NCI-H1694 (cell line): ENCODE measurements at regions not wholly inside any gene's neighbourhood (a gene's known extent, or its start where the extent isn't known, plus 50 kb on each side); places are given as distances from the start of the nearest gene placed in this dataset.
"Not testable (repeated sequence)": the region's sequence is repeated elsewhere in the genome, so short reads cannot be mapped to it uniquely, and the experiment has no call there.

Experiments used
- DNase-seq: peaks from one replicate; lab custom pipeline; 2025; lab: John Stamatoyannopoulos, UW

DNA sequence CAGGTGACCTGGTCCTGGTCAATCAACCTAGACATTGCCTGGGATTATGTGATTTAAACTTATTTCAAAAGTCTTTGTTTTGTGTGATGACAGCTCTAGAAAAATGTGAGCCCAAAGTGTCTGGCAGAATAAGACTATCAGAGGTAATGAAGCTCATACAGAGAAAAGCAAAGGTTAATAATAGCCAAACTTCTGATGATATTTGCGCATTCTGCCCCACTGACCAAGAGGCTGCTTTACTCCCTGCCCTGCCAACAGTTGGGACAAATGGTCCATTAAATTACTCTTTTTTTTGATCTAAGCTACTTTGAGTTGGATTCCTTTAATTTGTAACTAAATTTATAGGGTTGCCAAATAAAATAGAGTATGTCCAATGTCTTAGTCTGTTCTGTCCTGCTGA lies 911.2 kb downstream of the MCTP2 start:
- no peak for DNase-seq

DNA sequence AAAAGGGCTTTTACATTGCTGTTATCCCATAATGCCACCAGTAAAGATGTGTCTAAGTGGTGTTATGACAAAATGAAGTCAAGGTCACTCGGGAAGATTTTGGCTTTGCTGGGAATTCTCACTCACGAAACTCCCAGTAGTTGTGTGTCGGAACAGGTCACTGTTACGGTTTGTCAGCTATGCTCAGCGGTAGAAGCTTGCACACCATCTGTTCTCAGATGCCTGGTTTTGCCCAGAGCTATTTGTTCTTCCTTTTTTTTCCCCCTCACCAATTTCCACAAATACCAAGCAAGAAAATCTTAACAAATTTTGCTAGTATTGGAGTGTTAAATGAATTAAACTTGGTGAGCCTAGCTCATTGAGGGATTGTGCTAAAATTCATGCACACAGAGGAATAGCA lies 915.1 kb downstream of the MCTP2 start:
- DNase-seq, result no peak

DNA sequence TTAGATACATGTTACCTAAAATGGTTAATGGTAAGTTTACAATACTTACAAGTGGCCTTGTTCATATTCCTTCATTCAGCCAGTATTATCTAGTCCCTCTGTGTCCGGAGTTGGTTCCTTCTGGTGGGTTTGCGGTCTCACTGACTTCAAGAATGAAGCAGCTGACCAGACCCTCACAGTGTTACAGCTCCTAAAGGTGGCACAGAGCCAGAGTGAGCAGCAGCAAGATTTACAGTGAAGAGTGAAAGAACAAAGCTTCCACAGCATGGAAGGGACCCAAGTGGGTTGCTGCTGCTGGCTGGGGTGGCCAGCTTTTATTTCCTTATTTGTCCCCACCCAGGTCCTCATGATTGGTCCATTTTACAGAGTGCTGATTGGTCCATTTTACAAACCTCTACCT lies 916.8 kb downstream of the MCTP2 start:
- DNase-seq, result no peak

DNA sequence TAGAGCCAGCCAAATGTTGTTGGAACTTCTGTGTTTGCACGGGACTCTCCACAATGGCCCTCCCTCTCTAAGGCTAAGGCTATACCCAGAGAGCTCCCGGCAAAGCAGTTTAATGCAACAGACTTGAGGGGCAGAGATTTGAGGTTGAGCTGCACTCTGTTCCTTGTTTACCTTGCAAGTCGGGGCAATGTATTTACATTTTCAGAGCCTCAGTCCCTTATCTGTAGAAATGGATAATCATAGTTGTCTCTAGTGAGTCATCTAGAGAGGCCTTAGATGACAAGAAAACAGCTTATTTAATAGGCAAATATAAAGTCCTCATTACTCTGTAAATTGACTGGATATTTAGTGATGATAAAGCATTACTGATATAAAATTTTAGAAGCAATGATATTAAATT lies 917.7 kb downstream of the MCTP2 start:
- no peak for DNase-seq

DNA sequence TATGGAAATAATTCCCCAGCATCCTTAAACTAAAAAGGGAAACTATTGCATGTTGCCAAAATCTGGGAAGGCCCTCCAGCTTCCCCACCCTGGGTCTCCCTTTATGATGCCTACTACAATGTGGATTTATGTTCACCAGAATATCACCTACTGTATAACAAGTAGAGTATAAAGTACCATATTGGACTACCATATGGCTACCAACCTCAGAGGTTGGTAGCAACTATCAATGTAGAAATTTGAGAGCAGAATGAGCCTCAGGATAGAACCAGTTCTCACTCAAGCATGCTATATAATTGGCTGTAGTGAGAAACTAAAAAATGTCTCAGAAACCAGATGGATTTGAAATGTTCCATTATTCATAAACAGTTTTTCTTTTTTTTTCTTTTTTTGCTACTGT lies 918.4 kb downstream of the MCTP2 start:
- no peak for DNase-seq

DNA sequence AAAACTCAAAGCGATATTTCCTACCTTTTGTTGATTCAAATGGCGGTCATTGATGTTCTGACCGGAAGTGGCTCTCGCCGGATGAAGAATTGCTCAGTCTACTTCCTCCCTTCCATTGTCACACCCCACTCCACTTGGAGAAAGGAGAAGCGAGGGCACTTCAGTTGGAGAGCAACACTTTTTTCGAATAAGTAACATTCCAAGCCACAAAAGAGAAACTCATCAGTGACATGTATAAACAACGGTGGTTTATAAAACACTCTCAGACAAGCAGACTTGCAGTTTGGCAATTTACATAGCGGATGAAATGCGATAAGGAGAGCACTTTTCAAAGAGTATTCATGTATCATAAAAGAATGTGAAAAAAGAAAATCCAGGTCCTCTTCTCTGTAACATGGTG lies 919.1 kb downstream of the MCTP2 start:
- DNase-seq, result no peak

DNA sequence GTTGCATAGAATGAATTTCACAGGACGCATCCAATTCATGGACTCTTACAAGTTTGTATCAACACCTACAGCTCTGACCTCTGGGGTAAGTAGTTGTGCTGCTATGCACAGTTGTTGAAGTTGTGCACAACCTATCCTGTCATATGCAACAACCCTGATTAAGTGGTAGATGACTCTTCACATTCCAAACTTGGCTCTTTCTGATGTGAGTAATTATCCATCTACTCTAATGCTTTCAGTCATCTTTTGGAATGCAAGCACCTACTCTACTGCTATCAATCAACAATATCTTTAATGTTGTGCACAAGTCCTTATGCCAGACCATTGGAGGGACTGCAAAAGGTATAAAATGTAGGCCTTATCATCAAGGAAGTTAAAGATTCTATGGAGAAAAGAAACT lies 921.4 kb downstream of the MCTP2 start:
- no peak for DNase-seq

DNA sequence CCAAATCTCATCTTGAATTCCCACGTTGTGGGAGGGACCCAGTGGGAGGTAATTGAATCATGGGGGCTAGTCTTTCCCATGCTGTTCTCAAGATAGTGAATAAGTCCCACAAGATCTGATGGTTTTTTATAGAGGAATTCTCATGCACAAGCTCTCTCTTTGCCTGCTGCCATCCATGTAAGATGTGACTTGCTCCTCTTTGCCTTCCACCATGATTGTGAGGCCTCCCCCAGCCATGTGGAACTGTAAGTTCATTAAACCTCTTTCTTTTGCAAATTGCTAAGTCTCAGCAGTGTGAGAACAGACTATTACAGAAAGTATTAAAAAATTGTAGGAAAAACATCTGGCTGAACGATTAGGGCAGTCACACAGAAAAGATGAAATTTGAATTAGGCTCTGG lies 921.8 kb downstream of the MCTP2 start:
- not testable (repeated sequence) for DNase-seq

DNA sequence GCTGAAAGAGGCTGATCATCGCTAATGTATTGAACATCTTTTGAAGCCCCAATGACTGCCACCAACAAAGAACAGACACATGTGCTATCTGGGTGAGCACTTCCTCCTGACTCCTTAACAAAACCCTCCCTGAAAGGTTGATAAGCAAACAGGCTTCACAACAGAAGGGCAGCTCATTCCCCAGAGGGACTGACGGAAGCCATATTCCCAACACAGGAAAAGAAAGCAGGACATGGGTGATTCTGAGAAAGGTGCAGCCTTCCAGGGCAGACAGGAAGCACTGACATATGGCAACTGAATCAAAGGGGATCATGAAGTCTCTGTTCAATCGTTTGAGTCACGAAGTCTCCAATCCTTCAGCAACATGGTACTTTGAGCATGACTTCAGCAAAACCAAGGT lies 929.0 kb downstream of the MCTP2 start:
- no peak for DNase-seq

DNA sequence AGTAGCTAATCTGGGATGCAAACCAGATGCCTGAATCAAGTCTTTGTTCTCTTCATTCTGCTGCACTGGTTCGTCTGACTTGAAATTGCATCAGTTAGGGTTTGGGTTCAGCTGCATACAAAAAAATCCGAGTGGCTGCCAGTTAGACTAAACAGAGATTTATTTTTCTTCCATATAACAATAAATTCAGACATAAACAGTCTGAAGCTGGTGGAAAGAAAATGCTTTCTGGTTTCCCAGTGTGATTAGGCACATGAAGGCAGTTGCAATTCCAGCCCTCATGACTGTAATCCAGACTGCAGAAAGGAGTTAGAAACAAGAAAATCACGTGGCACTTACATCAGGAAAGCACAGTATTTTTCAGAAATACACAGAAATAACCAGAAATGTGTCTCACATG lies 930.7 kb downstream of the MCTP2 start:
- no peak for DNase-seq

DNA sequence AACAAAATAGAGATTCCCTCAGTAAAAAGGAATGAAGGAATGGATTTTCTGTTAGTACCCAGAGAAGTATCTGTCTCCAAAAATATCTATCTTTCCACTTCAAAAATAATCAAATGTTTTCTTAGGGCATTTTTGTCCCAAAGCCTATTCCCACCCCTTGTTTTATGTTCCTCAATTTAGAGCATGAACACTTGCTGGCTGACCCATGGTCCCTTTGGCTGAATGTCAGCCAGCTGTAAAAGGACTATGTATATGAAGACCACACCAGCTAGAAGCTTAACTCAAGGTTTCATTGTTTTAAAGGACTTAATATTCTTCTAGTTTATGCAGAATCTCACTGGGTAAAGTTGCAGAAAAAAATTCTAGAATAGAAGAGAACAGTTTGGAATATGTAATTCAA lies 931.2 kb downstream of the MCTP2 start:
- DNase-seq, result no peak

DNA sequence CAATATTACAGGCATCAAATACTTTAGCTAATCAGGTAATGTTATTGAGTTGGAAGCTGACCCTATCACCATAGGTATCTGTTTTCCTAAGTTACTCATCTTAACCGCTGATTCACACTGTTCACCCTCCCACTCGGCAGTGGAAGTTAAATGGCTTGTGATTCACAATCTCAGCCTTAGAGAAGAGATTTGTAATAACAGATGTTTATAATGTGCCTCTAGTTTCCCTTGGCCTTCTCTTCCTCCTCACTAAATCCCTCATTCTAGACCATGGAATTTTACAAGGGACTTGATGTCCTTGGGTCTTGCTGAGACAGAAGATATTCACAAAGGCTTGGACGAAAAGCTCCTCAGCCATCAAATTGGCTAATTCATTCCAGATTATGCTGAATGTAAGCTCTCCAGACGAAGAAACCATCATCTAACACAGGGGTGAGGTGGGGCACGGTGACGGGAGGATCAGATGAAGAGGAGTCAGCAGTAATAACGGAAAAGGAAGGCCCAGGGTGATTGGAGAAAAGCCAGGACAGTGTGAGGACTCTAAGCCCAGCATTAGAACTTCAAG lies 931.7 kb downstream of the MCTP2 start:
- no peak for DNase-seq

DNA sequence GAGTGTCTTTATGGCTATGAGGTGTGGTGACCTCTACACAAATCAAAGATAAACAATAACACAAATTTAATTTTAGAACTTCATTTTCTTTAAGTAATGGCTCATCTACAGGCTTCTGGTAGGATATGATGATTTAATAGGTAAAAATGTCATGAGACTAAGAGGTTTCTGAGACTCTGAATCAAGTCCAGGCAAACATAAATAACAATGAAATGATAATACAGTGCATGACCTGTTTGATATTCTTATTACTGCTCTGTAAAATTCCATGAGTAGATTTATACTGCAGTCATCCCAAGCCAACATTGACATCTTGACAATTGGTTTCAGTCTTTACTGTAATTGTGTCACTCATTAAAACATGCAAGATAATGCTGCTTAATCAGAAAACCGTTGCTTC lies 936.8 kb downstream of the MCTP2 start:
- no peak for DNase-seq

DNA sequence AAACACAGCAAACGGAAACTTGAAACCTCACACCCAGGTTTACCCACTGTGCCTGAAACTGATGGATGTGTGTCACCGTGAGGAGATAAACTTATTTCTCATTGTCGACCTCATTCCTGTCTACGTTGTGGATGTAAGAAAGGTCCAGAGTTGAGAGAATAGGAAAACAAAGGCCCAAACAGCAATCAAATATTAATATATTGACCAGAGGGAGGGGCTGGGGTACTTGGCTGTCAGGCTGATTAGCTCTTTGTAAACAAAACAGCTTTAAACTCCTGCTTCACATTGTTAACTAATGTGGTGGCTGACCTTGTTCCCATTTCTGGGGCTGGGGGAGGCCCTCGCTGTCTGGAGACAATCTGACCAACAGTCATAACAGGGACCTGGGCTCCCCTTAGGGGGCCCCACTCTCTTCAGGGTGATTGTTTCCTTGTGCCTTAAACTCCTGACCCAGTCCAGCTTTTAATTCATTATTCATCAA lies 937.6 kb downstream of the MCTP2 start:
- DNase-seq, result no peak

DNA sequence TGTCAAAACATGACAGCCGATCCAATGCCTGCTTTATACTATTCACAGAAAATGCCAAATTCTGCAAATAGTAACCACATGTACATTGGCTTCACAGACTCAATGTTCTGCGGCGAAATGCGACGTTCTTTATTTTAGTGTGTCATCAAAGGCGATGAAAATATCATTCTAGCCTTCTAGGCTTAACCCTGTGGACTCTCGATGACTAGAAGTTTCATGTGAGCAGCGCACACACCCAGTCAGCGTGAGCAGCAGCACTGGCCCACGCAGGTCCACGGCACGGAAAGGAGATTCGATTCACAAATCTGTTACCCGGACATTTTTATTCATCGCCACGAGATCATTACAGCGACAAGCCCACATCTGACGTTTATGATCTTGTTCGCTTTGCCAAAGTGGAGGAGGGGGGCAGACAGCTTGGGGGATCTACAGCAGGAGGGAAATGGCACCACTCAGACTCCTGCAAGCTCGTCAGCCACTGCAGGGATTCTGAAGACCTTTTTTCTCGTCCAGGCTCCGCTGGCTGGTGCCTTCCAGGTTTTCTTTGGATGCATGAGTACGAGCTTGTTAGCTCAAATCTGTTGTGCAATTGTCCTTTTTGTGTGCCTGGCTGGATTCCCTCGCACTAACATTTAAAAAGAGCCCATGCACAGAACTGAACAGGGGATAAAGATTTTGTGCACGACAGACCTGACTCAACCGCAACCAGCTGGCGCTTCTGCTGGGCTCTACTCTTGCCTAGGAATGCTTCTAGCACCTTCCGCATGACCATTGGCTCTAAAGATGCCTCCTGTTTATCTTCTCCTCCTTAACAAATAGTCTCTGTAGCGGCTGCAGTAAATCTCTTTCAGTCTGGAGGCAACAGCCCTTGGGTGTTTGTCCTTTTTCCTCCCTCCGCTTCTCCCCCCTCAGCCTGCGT lies 938.4 kb downstream of the MCTP2 start:
- no peak for DNase-seq

DNA sequence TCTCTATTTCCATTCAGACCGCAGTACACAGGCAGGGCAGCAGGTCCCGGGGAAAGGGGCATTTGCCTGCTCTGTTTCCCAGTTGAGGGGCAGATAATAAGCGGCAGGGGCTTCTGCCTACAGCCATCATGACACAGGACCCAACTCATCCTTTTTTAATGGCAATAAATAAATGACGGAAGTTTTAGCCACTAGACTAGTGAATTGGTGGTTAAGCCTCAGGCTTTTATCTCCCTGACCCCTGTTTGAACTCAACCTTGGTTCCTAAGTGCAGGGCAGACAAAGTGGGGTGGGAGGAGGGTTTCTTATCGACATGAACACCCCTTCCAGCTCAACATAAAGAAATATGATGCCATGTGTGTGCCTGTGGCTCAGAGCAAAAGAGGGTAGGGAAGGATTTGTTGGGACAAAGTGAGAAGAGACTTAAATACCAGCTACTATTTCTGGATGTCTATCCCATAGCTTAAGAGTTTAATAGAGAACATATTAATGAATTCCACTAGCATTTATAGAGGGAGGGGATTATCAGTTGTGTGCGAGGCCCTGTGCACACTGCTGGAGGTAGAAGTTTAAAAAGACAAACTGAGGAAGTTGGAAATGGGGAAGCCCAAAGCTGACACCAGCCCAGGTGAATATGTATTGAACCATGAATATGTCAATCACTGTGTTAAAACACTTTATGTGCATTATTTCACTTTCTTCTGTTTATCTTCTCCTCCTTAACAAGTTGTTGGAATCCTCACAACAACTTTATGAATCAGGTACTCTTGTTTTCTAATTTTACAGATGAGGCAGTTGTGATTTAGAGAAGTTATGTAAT lies 939.4 kb downstream of the MCTP2 start:
- no peak for DNase-seq

DNA sequence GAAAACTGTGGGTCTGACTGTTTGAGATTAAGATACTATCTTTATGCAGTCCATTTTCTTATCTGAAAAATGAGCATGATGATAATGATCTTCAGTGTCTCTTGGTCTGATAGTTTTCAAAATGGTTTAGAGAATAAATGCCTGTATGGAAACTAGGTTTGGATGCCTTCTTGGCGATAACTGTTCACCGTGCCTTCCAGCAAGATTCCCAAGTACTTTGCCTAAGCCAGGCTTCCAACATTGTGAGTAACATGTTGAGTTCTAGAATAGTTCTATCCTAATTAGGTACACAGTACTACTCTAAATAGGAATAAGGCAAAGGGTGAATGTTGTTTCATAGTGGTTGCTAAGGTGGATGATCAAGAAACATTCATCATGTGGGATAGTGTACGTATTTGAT lies 940.2 kb downstream of the MCTP2 start:
- no peak for DNase-seq

DNA sequence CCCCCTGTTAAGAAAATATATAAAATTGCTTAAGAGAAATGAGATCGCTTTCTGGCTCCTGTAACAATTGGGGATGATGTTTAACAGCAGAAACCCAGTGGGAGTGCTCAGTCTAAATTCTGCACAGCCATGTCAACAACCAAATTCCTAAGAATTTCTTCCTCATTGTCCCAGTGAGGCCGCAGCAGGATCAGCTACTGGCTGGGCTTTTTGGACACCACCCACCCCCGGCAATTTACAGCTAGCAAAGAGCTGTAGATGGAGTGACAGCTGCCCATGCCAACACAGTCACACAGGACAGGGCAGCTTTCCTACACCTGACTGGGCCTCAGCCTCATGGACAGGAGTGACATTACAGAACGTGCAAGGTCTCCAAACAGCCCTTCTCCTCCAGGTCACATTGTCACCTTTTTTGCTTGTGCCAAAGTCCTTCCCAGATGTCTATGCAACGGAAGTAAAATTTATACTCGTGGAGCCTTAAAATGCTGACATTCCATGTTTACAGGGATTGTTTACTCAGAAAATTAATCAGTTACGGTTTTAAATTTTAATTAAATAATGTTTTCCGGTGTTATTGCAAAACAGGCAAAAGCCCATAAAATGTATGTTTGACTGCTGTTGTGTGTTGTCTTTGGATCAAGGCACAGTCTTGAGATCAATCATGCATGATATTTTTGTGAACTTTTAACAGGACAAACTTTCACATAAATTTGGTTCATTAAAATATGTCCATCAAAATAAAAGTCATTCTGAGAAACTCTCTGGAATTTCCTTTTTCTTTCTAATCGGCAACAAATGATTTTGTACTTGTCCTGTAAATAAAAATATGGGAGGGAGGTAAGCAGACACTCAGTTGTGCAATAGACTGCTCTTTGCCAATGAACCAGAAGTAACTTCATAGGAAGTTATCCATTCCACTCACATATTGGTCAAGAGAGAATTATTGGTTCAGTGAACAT lies 943.2 kb downstream of the MCTP2 start:
- no peak for DNase-seq

DNA sequence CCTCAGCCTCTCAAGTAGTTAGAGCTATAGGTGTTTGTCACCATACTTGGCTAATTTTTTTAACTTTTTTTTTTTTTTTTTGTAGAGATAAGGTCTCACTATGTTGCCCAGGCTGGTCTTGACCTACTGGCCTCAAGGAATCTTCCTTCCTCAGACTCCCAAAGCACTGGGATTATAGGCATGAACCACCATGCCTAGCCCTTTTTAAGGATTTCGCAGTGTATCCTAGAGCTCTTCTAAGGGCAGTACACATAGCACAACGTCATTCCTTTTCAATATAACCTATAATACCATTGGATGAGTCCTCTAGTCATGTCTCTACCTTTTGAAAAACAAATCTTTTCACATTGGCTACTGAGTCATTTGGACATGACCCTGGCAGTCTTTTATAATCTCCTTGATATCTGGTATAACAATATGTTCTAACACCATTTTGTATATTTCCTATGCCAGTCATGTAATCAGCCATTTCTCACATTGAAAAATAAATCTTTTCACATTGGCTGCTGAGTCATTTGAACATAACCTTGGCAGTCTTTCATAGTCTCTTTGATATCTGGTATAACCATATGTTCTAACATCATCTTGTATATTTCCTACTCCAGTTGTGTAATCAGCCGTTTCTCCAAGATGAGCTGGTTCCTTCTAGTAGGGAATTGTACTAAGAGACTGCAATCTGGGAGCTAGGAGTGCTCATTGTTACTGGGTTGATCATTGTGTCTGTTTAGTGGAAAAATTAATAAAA lies 944.7 kb downstream of the MCTP2 start:
- no peak for DNase-seq

DNA sequence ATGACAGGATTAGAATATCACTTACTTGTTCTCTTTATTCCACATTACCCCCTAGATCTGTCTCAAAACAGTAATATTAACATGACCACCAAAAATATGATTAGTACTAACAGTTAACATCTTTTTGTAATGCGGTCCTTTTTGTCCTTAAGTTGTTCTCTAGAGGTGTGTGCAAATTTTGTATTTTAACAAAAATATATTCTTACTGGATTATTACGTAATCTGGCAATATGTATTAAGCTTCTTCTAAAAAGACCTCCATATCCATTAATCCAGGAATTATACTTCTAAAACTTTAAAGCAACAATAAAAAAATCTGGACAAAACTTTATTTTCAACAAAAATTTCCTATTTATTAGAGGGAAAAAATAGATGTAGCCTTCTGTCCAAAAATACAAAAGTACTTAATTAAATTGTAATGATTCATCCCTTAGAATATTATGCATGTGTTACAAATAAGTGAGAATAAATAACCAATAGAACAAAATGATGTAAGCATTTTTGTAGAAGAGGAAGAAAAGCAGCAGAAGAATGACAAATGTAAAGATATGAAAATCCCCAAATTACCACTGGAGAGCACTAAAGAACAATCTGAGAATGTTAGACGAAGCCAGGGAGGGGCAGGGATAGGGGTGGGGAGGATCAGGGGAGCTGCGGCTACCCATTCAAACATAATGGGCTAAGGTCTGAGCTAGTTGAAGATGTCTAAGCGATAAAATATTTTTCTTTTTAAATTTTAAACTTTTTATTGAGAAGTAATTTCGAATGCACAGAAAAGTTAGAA lies 945.6 kb downstream of the MCTP2 start:
- DNase-seq, result no peak
